ENCODE measurements at regions not wholly inside any gene's neighbourhood (a gene's known extent, or its start where the extent isn't known, plus 50 kb on each side); places are given as distances from the start of the nearest gene placed in this dataset.

GRCh38 chr15:70347321-70348225 lies 249.9 kb upstream of the TLE3 start:
- no peak for DNase-seq (ENCODE audit: low read depth)

GRCh38 chr15:70345251-70346019 lies 247.7 kb upstream of the TLE3 start:
- no peak for DNase-seq (ENCODE audit: low read depth)

GRCh38 chr15:70344666-70345065 lies 246.9 kb upstream of the TLE3 start:
- DNase-seq (ENCODE audit: low read depth), result no peak

- DNase-seq (ENCODE audit: low read depth), result no peak
Measured at GRCh38 chr15:70343961-70344621, 246.4 kb upstream of the TLE3 start.

GRCh38 chr15:70342554-70343548 lies 245.1 kb upstream of the TLE3 start:
- no peak for DNase-seq (ENCODE audit: low read depth)

GRCh38 chr15:70342141-70342540 lies 244.4 kb upstream of the TLE3 start:
- no peak for DNase-seq (ENCODE audit: low read depth)

GRCh38 chr15:70341566-70341965 lies 243.8 kb upstream of the TLE3 start:
- DNase-seq (ENCODE audit: low read depth), result no peak

GRCh38 chr15:70340494-70340870 lies 242.8 kb upstream of the TLE3 start:
- DNase-seq (ENCODE audit: low read depth), result no peak

- peak; percentile 30 for DNase-seq (ENCODE audit: low read depth)
Measured at GRCh38 chr15:70339571-70340493, 242.1 kb upstream of the TLE3 start.

GRCh38 chr15:70337277-70338186 lies 239.8 kb upstream of the TLE3 start:
- no peak for DNase-seq (ENCODE audit: low read depth)

GRCh38 chr15:70336425-70337009 lies 238.8 kb upstream of the TLE3 start:
- DNase-seq (ENCODE audit: low read depth), result no peak

- no peak for DNase-seq (ENCODE audit: low read depth)
Measured at GRCh38 chr15:70334286-70334685, 236.6 kb upstream of the TLE3 start.

GRCh38 chr15:70329179-70329578 lies 231.5 kb upstream of the TLE3 start:
- DNase-seq (ENCODE audit: low read depth), result no peak

GRCh38 chr15:70328679-70329115 lies 231.0 kb upstream of the TLE3 start:
- no peak for DNase-seq (ENCODE audit: low read depth)

GRCh38 chr15:70327856-70328678 lies 230.3 kb upstream of the TLE3 start:
- DNase-seq (ENCODE audit: low read depth), result peak; percentile 52

GRCh38 chr15:70327328-70327855 lies 229.7 kb upstream of the TLE3 start:
- no peak for DNase-seq (ENCODE audit: low read depth)

All from Daoy (cell line).